ENCODE measurements at regions not wholly inside any gene's neighbourhood (a gene's known extent, or its start where the extent isn't known, plus 50 kb on each side); places are given as distances from the start of the nearest gene placed in this dataset.

GRCh38 chr3:99500485-99500884, 137.9 kb upstream of the COL8A1 start:
- Histone ChIP-seq H3K36me3 (ENCODE audit: insufficient read depth, low read length) (no peaks in the 10 kb centered on the region), H3K4me3 (ENCODE audit: low read length) (no peak overlapping the region), H4K20me1 (ENCODE audit: insufficient read depth) (no peaks in the 10 kb centered on the region), H3K9ac (ENCODE audit: low read length) (no peak overlapping the region), H2AFZ (ENCODE audit: low read depth, low read length) (no peak overlapping the region), H3K27me3 (ENCODE audit: insufficient read depth, low read depth, low read length) (no peaks in the 10 kb centered on the region), H3F3A (ENCODE audit: insufficient read depth, low read length, poor library complexity, severe bottlenecking) (no peaks in the 10 kb centered on the region), H3K9me3 (ENCODE audit: low read length) (no peaks in the 10 kb centered on the region), H3K79me2 (replicated peaks; ENCODE audit: insufficient read depth, low read length) (no peaks in the 10 kb centered on the region), H3K4me2 (ENCODE audit: low read length) (no peak overlapping the region), H3K9me2 (ENCODE audit: insufficient read depth, low read length) (no peaks in the 10 kb centered on the region), H3K27ac (ENCODE audit: low read length) (no peak overlapping the region)
- TF ChIP-seq POLR2AphosphoS5 (IDR thresholded peaks at IDR 0.05) = no peak
- TF ChIP-seq SMC3 (conservative IDR thresholded peaks at IDR 0.05; ENCODE audit: poor library complexity) = no peak
- no peak for TF ChIP-seq TAF1 (IDR thresholded peaks at IDR 0.05; ENCODE audit: low read depth)
- no peak for TF ChIP-seq EZH2 (IDR thresholded peaks at IDR 0.05; ENCODE audit: borderline replicate concordance, insufficient read depth, low read length, poor library complexity, severe bottlenecking)
- no peak for TF ChIP-seq EP300 (conservative IDR thresholded peaks at IDR 0.05; ENCODE audit: poor library complexity, severe bottlenecking)
- TF ChIP-seq, protein P1, sequence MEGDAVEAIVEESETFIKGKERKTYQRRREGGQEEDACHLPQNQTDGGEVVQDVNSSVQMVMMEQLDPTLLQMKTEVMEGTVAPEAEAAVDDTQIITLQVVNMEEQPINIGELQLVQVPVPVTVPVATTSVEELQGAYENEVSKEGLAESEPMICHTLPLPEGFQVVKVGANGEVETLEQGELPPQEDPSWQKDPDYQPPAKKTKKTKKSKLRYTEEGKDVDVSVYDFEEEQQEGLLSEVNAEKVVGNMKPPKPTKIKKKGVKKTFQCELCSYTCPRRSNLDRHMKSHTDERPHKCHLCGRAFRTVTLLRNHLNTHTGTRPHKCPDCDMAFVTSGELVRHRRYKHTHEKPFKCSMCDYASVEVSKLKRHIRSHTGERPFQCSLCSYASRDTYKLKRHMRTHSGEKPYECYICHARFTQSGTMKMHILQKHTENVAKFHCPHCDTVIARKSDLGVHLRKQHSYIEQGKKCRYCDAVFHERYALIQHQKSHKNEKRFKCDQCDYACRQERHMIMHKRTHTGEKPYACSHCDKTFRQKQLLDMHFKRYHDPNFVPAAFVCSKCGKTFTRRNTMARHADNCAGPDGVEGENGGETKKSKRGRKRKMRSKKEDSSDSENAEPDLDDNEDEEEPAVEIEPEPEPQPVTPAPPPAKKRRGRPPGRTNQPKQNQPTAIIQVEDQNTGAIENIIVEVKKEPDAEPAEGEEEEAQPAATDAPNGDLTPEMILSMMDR (IDR thresholded peaks at IDR 0.05; ENCODE audit: poor library complexity, severe bottlenecking) = no peak
- no peak for TF ChIP-seq RAD21 (conservative IDR thresholded peaks at IDR 0.05)
- TF ChIP-seq, protein P2, sequence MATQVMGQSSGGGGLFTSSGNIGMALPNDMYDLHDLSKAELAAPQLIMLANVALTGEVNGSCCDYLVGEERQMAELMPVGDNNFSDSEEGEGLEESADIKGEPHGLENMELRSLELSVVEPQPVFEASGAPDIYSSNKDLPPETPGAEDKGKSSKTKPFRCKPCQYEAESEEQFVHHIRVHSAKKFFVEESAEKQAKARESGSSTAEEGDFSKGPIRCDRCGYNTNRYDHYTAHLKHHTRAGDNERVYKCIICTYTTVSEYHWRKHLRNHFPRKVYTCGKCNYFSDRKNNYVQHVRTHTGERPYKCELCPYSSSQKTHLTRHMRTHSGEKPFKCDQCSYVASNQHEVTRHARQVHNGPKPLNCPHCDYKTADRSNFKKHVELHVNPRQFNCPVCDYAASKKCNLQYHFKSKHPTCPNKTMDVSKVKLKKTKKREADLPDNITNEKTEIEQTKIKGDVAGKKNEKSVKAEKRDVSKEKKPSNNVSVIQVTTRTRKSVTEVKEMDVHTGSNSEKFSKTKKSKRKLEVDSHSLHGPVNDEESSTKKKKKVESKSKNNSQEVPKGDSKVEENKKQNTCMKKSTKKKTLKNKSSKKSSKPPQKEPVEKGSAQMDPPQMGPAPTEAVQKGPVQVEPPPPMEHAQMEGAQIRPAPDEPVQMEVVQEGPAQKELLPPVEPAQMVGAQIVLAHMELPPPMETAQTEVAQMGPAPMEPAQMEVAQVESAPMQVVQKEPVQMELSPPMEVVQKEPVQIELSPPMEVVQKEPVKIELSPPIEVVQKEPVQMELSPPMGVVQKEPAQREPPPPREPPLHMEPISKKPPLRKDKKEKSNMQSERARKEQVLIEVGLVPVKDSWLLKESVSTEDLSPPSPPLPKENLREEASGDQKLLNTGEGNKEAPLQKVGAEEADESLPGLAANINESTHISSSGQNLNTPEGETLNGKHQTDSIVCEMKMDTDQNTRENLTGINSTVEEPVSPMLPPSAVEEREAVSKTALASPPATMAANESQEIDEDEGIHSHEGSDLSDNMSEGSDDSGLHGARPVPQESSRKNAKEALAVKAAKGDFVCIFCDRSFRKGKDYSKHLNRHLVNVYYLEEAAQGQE (IDR thresholded peaks at IDR 0.05; ENCODE audit: borderline replicate concordance) = no peak
- no peak for TF ChIP-seq MXI1 (conservative IDR thresholded peaks at IDR 0.05; ENCODE audit: poor library complexity, severe bottlenecking)

GRCh38 chr3:99499235-99500158, 138.9 kb upstream of the COL8A1 start:
- H3K9ac ChIP-seq (ENCODE audit: low read length) = no peak overlapping the region
- H2AFZ ChIP-seq (ENCODE audit: low read depth, low read length) = no peak overlapping the region
- no peaks in the 10 kb centered on the region for H3K9me2 ChIP-seq (ENCODE audit: insufficient read depth, low read length)
- no peak overlapping the region for H3K27ac ChIP-seq (ENCODE audit: low read length)
- no peak overlapping the region for H3K4me3 ChIP-seq (ENCODE audit: low read length)
- no peak overlapping the region for H3K4me2 ChIP-seq (ENCODE audit: low read length)
- no peaks in the 10 kb centered on the region for H3K27me3 ChIP-seq (ENCODE audit: insufficient read depth, low read depth, low read length)
- no peaks in the 10 kb centered on the region for H3K9me3 ChIP-seq (ENCODE audit: low read length)
- TF ChIP-seq EZH2 (IDR thresholded peaks at IDR 0.05; ENCODE audit: borderline replicate concordance, insufficient read depth, low read length, poor library complexity, severe bottlenecking) (no peak), MXI1 (conservative IDR thresholded peaks at IDR 0.05; ENCODE audit: poor library complexity, severe bottlenecking) (no peak), RAD21 (conservative IDR thresholded peaks at IDR 0.05) (peak; percentile 31), SMC3 (conservative IDR thresholded peaks at IDR 0.05; ENCODE audit: poor library complexity) (peak; percentile 41), POLR2AphosphoS5 (IDR thresholded peaks at IDR 0.05) (no peak)
- TF ChIP-seq, protein P1 (IDR thresholded peaks at IDR 0.05; ENCODE audit: poor library complexity, severe bottlenecking) = peak; percentile 42
- TF ChIP-seq, protein P2 (IDR thresholded peaks at IDR 0.05; ENCODE audit: borderline replicate concordance) = no peak
- H3F3A ChIP-seq (ENCODE audit: insufficient read depth, low read length, poor library complexity, severe bottlenecking) = no peaks in the 10 kb centered on the region
- no peaks in the 10 kb centered on the region for H4K20me1 ChIP-seq (ENCODE audit: insufficient read depth)
- H3K36me3 ChIP-seq (ENCODE audit: insufficient read depth, low read length) = no peaks in the 10 kb centered on the region
- no peaks in the 10 kb centered on the region for H3K79me2 ChIP-seq (replicated peaks; ENCODE audit: insufficient read depth, low read length)

All from neural cell (in vitro differentiated cells).